ENCODE measurements at regions not wholly inside any gene's neighbourhood (a gene's known extent, or its start where the extent isn't known, plus 50 kb on each side); places are given as distances from the start of the nearest gene placed in this dataset.

GRCh38 chr15:45827766-45828165 lies 192.9 kb downstream of the SQOR start:
- Histone ChIP-seq H3K4me1 (ENCODE audit: control insufficient read depth in 2 of 2, insufficient read depth in 2 of 2, low read length in 2 of 2) (no peaks in the 10 kb centered on the region), H3K36me3 (ENCODE audit: control insufficient read depth in 2 of 2, insufficient read depth in 2 of 2, low read length in 1 of 2) (no peaks in the 10 kb centered on the region), H3K9me3 (ENCODE audit: control insufficient read depth in 2 of 2, insufficient read depth in 1 of 2, low read length in 1 of 2) (peaks cover 0 to 5% of the 10 kb centered on the region in 2 donors), H3K27me3 (ENCODE audit: control insufficient read depth in 2 of 2, insufficient read depth in 1 of 2, low read length in 1 of 2) (no peaks in the 10 kb centered on the region), H3K4me3 (ENCODE audit: low read length in 2 of 2) (no peak overlapping the region), H3K27ac (ENCODE audit: low read depth in 1 of 2, low read length in 1 of 2) (no peak overlapping the region)
- DNase-seq (ENCODE audit: low read depth in 6 of 9, low spot score in 9 of 9) = no peak
- WGBS = 85% methylated on average over 4 of the region's 4 CpGs

DNA sequence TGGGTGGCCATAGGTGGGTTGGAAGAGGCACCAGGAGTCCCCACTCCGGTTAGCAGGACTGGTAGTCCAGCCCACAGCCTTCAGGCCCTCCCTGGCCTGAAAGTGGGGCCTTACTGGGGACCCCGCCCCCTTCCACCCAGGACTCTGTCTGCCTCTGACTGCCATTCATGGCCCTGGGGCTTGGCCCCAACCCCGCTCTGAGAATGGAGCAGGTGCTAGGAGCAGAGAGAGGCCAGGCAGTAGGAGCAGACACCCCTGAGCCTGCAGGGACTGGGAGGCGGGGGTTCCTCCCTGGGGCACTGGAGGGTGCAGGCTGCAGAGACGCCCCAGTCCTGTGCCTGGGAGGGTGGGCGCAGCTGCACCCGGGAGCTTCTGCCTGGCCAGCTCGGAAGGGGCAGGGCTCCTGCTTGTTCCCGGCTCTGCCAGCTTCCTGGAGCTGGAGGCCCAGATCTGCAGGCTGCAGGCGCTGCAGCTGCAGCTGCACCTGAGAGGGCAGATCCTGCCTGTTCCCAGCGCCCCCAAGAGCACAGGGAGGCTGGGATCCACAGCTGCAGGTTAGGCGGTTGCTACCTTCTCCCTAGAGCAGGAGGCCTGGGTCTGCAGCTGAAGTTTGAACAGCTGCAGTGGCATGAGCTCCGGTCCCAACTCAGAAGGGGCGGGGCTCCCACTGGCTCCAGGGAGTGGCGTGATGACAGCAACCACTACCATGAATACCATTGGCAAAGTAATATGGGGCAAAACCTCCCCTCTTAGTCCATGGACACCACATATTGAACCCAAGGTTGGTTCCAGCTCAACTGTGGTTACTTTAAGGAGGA lies 194.7 kb downstream of the SQOR start:
- Histone ChIP-seq H3K36me3 (ENCODE audit: control insufficient read depth in 2 of 2, insufficient read depth in 2 of 2, low read length in 1 of 2) (no peaks in the 10 kb centered on the region), H3K4me1 (ENCODE audit: control insufficient read depth in 2 of 2, insufficient read depth in 2 of 2, low read length in 2 of 2) (no peaks in the 10 kb centered on the region), H3K9me3 (ENCODE audit: control insufficient read depth in 2 of 2, insufficient read depth in 1 of 2, low read length in 1 of 2) (peaks cover 0 to 5% of the 10 kb centered on the region in 2 donors), H3K4me3 (ENCODE audit: low read length in 2 of 2) (no peak overlapping the region), H3K27me3 (ENCODE audit: control insufficient read depth in 2 of 2, insufficient read depth in 1 of 2, low read length in 1 of 2) (no peaks in the 10 kb centered on the region), H3K27ac (ENCODE audit: low read depth in 1 of 2, low read length in 1 of 2) (no peak overlapping the region)
- no peak for DNase-seq (ENCODE audit: low read depth in 6 of 9, low spot score in 9 of 9)
- 90% methylated on average over 15 of the region's 15 CpGs for WGBS

DNA sequence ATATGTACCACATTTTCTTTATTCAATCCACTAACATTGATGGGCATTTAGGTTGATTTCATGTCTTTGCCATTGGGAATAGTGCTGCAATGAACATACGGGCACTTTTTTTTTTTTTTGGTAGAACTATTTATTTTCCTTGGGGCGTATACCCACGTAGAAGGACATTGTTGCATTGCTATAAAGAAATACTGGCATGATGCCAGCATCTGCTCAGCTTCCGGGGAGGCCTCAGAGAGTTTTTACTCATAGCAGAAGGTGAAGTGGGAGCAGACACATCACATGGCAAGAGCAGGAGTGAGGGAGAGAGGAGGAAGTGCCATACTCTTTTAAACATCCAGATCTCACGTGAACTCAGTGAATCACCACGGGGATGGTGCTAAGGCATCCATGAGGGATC lies 197.0 kb downstream of the SQOR start:
- Histone ChIP-seq H3K27ac (ENCODE audit: low read depth in 1 of 2, low read length in 1 of 2) (no peak overlapping the region), H3K27me3 (ENCODE audit: control insufficient read depth in 2 of 2, insufficient read depth in 1 of 2, low read length in 1 of 2) (no peaks in the 10 kb centered on the region), H3K36me3 (ENCODE audit: control insufficient read depth in 2 of 2, insufficient read depth in 2 of 2, low read length in 1 of 2) (no peaks in the 10 kb centered on the region), H3K4me1 (ENCODE audit: control insufficient read depth in 2 of 2, insufficient read depth in 2 of 2, low read length in 2 of 2) (no peaks in the 10 kb centered on the region), H3K4me3 (ENCODE audit: low read length in 2 of 2) (no peak overlapping the region), H3K9me3 (ENCODE audit: control insufficient read depth in 2 of 2, insufficient read depth in 1 of 2, low read length in 1 of 2) (peaks cover 0 to 5% of the 10 kb centered on the region in 2 donors)
- DNase-seq (ENCODE audit: low read depth in 6 of 9, low spot score in 9 of 9) = no peak
- WGBS = 74% methylated on average over 6 of the region's 6 CpGs

GRCh38 chr15:45834622-45835021 lies 199.8 kb downstream of the SQOR start:
- Histone ChIP-seq H3K36me3 (ENCODE audit: control insufficient read depth in 2 of 2, insufficient read depth in 2 of 2, low read length in 1 of 2) (no peaks in the 10 kb centered on the region), H3K4me3 (ENCODE audit: low read length in 2 of 2) (no peak overlapping the region), H3K27ac (ENCODE audit: low read depth in 1 of 2, low read length in 1 of 2) (no peak overlapping the region), H3K27me3 (ENCODE audit: control insufficient read depth in 2 of 2, insufficient read depth in 1 of 2, low read length in 1 of 2) (no peaks in the 10 kb centered on the region), H3K9me3 (ENCODE audit: control insufficient read depth in 2 of 2, insufficient read depth in 1 of 2, low read length in 1 of 2) (no peaks in the 10 kb centered on the region), H3K4me1 (ENCODE audit: control insufficient read depth in 2 of 2, insufficient read depth in 2 of 2, low read length in 2 of 2) (no peaks in the 10 kb centered on the region)
- 97% methylated on average over 3 of the region's 3 CpGs for WGBS
- DNase-seq (ENCODE audit: low read depth in 6 of 9, low spot score in 9 of 9) = no peak

DNA sequence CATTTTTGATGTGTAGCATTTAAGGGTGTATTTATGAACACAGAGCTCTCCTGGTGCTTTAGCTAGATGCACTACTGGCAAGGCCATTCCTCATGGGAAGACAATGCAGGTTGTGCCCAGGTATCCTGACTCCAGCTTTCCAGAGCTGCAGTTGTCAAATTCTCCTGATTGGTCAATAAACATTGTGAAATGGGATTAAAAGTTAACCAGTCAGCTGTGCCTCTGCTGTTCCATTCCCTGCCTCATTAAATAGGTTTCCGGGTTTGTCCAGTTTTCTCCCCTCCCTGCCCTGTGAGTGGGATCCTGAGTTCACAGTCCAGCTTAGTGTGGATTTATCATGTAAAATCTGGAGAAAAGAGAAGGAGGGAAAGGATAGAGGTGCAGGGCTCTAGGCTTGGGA lies 207.3 kb downstream of the SQOR start:
- no peak overlapping the region for H3K27ac ChIP-seq (ENCODE audit: low read depth in 1 of 2, low read length in 1 of 2)
- DNase-seq (ENCODE audit: low read depth in 6 of 9, low spot score in 9 of 9) = no peak
- no peaks in the 10 kb centered on the region for H3K27me3 ChIP-seq (ENCODE audit: control insufficient read depth in 2 of 2, insufficient read depth in 1 of 2, low read length in 1 of 2)
- no peaks in the 10 kb centered on the region for H3K4me1 ChIP-seq (ENCODE audit: control insufficient read depth in 2 of 2, insufficient read depth in 2 of 2, low read length in 2 of 2)
- 92% methylated on average over 1 of the region's 1 CpG for WGBS
- H3K36me3 ChIP-seq (ENCODE audit: control insufficient read depth in 2 of 2, insufficient read depth in 2 of 2, low read length in 1 of 2) = no peaks in the 10 kb centered on the region
- H3K9me3 ChIP-seq (ENCODE audit: control insufficient read depth in 2 of 2, insufficient read depth in 1 of 2, low read length in 1 of 2) = no peaks in the 10 kb centered on the region
- H3K4me3 ChIP-seq (ENCODE audit: low read length in 2 of 2) = no peak overlapping the region

DNA sequence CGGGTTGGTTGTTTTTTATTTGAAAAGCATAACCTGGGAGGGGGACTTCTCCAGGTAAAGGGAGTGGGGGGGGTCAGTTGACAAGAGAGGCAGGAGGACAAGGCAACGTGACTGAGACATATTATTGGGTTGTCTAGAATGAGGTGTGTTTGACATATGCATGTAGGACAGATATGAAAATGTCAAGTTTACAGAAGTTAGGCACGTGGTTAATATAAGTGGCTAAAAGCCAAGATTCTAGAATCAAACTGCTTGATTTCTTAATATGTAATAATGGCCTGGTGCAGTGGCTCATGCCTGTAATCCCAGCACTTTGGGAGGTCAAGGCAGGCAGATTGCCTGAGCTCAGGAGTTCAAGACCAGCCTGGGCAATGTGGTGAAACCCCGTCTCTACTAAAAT lies 212.8 kb downstream of the SQOR start:
- H3K27me3 ChIP-seq (ENCODE audit: control insufficient read depth in 2 of 2, insufficient read depth in 1 of 2, low read length in 1 of 2) = no peaks in the 10 kb centered on the region

DNA sequence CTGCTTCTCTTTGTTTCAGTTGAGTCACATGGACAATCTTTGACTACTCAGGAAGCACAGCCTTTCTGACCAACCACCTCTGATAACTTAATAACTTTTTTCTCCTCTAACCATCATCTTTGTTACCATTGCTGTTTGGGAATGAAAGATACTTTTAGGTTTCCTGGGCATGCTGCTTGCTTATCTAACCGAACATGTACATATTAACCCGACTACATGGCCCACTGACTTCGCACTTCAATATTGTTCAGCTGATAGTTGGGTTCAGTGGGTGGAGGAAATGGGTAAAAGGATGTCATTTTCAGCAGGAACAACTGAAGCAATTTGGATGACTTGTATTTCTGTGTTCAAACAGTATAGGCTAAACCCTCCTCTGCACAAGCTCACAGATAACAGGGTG lies 214.3 kb downstream of the SQOR start:
- H3K27me3 ChIP-seq (ENCODE audit: control insufficient read depth in 2 of 2, insufficient read depth in 1 of 2, low read length in 1 of 2) = no peaks in the 10 kb centered on the region
- H3K4me3 ChIP-seq (ENCODE audit: low read length in 2 of 2) = no peak overlapping the region
- peaks cover 0 to 4% of the 10 kb centered on the region in 2 donors for H3K9me3 ChIP-seq (ENCODE audit: control insufficient read depth in 2 of 2, insufficient read depth in 1 of 2, low read length in 1 of 2)
- no peaks in the 10 kb centered on the region for H3K4me1 ChIP-seq (ENCODE audit: control insufficient read depth in 2 of 2, insufficient read depth in 2 of 2, low read length in 2 of 2)
- H3K27ac ChIP-seq (ENCODE audit: low read depth in 1 of 2, low read length in 1 of 2) = no peak overlapping the region
- DNase-seq (ENCODE audit: low read depth in 6 of 9, low spot score in 9 of 9) = no peak
- WGBS = 98% methylated on average over 3 of the region's 3 CpGs
- no peaks in the 10 kb centered on the region for H3K36me3 ChIP-seq (ENCODE audit: control insufficient read depth in 2 of 2, insufficient read depth in 2 of 2, low read length in 1 of 2)

More for the DNA sequence above, 212.8 kb downstream of the SQOR start:
- H3K9me3 ChIP-seq (ENCODE audit: control insufficient read depth in 2 of 2, insufficient read depth in 1 of 2, low read length in 1 of 2) = peaks cover 0 to 4% of the 10 kb centered on the region in 2 donors
- H3K27ac ChIP-seq (ENCODE audit: low read depth in 1 of 2, low read length in 1 of 2) = no peak overlapping the region
- no peak for DNase-seq (ENCODE audit: low read depth in 6 of 9, low spot score in 9 of 9)
- no peaks in the 10 kb centered on the region for H3K4me1 ChIP-seq (ENCODE audit: control insufficient read depth in 2 of 2, insufficient read depth in 2 of 2, low read length in 2 of 2)
- H3K4me3 ChIP-seq (ENCODE audit: low read length in 2 of 2) = no peak overlapping the region
- no peaks in the 10 kb centered on the region for H3K36me3 ChIP-seq (ENCODE audit: control insufficient read depth in 2 of 2, insufficient read depth in 2 of 2, low read length in 1 of 2)
- WGBS = 79% methylated on average over 4 of the region's 4 CpGs

- no peaks in the 10 kb centered on the region for H3K27me3 ChIP-seq (ENCODE audit: control insufficient read depth in 2 of 2, insufficient read depth in 1 of 2, low read length in 1 of 2)
- no peaks in the 10 kb centered on the region for H3K36me3 ChIP-seq (ENCODE audit: control insufficient read depth in 2 of 2, insufficient read depth in 2 of 2, low read length in 1 of 2)
- H3K4me1 ChIP-seq (ENCODE audit: control insufficient read depth in 2 of 2, insufficient read depth in 2 of 2, low read length in 2 of 2) = no peaks in the 10 kb centered on the region
- no peak overlapping the region for H3K4me3 ChIP-seq (ENCODE audit: low read length in 2 of 2)
- 92% methylated on average over 6 of the region's 6 CpGs for WGBS
- no peak for DNase-seq (ENCODE audit: low read depth in 6 of 9, low spot score in 9 of 9)
- no peak overlapping the region for H3K27ac ChIP-seq (ENCODE audit: low read depth in 1 of 2, low read length in 1 of 2)
- H3K9me3 ChIP-seq (ENCODE audit: control insufficient read depth in 2 of 2, insufficient read depth in 1 of 2, low read length in 1 of 2) = peaks cover 0 to 4% of the 10 kb centered on the region in 2 donors
Measured at GRCh38 chr15:45854455-45855202, 219.8 kb downstream of the SQOR start.

DNA sequence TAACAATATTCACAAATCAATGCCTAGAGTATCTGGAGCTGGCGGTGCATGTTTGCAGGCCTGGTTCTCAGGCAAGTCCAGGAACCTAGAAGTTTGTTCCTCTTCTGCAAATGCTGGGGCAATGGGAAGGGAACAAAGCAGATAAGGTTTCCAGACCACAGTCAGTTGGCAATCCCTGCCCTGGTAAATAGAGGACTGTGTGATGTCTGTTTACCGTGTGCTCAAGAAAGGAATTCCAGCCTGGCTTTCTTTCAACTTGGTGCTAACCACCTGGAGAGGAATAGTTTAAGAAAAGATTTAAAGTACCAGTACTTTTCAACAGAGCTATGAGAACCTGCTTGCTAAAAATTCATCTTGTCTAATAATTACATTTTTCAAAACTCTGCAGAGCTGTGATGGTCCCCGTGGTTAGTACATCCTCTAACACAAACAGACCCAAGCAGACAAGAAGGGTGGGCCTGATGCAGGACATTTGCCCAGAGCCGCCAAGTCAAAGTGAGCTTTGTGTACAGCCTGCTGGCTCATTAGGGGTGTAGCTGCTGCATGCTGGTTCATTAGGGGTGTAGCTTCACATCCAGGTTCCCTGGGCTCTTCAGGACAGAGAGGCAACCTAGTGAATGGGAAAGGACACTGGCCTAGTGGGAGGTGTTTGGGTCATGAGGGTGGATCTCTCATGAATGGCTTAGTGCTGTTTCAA lies 220.5 kb downstream of the SQOR start:
- Histone ChIP-seq H3K27me3 (ENCODE audit: control insufficient read depth in 2 of 2, insufficient read depth in 1 of 2, low read length in 1 of 2) (no peaks in the 10 kb centered on the region), H3K27ac (ENCODE audit: low read depth in 1 of 2, low read length in 1 of 2) (no peak overlapping the region), H3K4me1 (ENCODE audit: control insufficient read depth in 2 of 2, insufficient read depth in 2 of 2, low read length in 2 of 2) (no peaks in the 10 kb centered on the region), H3K4me3 (ENCODE audit: low read length in 2 of 2) (no peak overlapping the region), H3K9me3 (ENCODE audit: control insufficient read depth in 2 of 2, insufficient read depth in 1 of 2, low read length in 1 of 2) (peaks cover 0 to 4% of the 10 kb centered on the region in 2 donors), H3K36me3 (ENCODE audit: control insufficient read depth in 2 of 2, insufficient read depth in 2 of 2, low read length in 1 of 2) (no peaks in the 10 kb centered on the region)
- DNase-seq (ENCODE audit: low read depth in 6 of 9, low spot score in 9 of 9) = no peak
- WGBS = 63% methylated on average over 4 of the region's 4 CpGs

All from thymus (tissue), 11 donors.